GM12878 (cell line): ENCODE measurements at regions not wholly inside any gene's neighbourhood (a gene's known extent, or its start where the extent isn't known, plus 50 kb on each side); places are given as distances from the start of the nearest gene placed in this dataset.

Experiments
- ATAC-seq: fragments of 200-7000 bp; cut with Tn5 transposase; 3 replicates; pipeline ENCODE4 v1.9.1; 2020; ENCODE audit warnings: mild to moderate bottlenecking, moderate library complexity
- BruUV-seq: library from RNA; stranded (reverse); fragments of 400-500 nt; replicated peaks from 2 replicates; lab custom pipeline; 2021; lab: Mats Ljungman, UMichigan
- CTCF ChIA-PET: fragments of 300-600 bp; sonication (Branson Sonifier 250); formaldehyde crosslinking; extraction: SDS; loops from one replicate; lab custom pipeline; 2021; ENCODE audit warnings: inconsistent platforms; lab: Yijun Ruan, JAX
- POLR2A ChIA-PET: fragments of 350-600 bp; formaldehyde crosslinking; extraction: SDS; loops from one replicate; lab custom pipeline; 2021; ENCODE audit warnings: inconsistent platforms; lab: Charles Lee
- RAD21 ChIA-PET: fragments of 300-600 bp; sonication (Branson Sonifier 250); formaldehyde crosslinking; loops from one replicate; lab custom pipeline; 2023; ENCODE audit warnings: antibody characterized with exemption; ENCODE audit not compliant: unreplicated experiment; lab: Charles Lee
- SMC1A ChIA-PET: fragments of 300-600 bp; sonication (Branson Sonifier 250); formaldehyde crosslinking; loops from one replicate; lab custom pipeline; 2023; ENCODE audit not compliant: unreplicated experiment, uncharacterized antibody; lab: Charles Lee
- DNase-seq: peaks from one replicate; pipeline ENCODE4 v3.0.0-alpha.2; 2011; ENCODE audit warnings: low read depth, low spot score
- FAIRE-seq: peaks from 3 replicates; lab custom pipeline; 2011; peaks lifted over from hg19 to GRCh38; lab: Jason Lieb, UNC
- H2AFZ ChIP-seq: 2 replicates; pipeline ENCODE4 v1.6.0; 2011; ENCODE audit warnings: low read depth, low read length, control low read depth; ENCODE audit not compliant: control insufficient read depth
- H3K27ac ChIP-seq: 2 replicates; pipeline ENCODE4 v1.5.1; 2011; ENCODE audit warnings: control low read depth; ENCODE audit not compliant: control insufficient read depth, insufficient read depth
- H3K27me3 ChIP-seq, 2 experiments: replicated peaks in 1 of 2; 2 replicates each; pipeline versions ENCODE4 v1.6.0 to v1.6.1; 2011; ENCODE audit warnings: low read length in 1 of 2; ENCODE audit not compliant: control insufficient read depth in 2 of 2, insufficient read depth in 2 of 2
- H3K36me3 ChIP-seq, 2 experiments: 2 replicates each; pipeline ENCODE4 v1.5.1; 2011; ENCODE audit warnings: low read length in 1 of 2; ENCODE audit not compliant: control insufficient read depth in 2 of 2, insufficient read depth in 2 of 2
- H3K4me1 ChIP-seq: 2 replicates; pipeline ENCODE4 v1.6.1; 2011; ENCODE audit warnings: mild to moderate bottlenecking, low read length, moderate library complexity, mixed read lengths; ENCODE audit not compliant: control insufficient read depth, insufficient read depth
- H3K4me2 ChIP-seq: 2 replicates; pipeline ENCODE4 v1.6.0; 2011; ENCODE audit warnings: control low read depth; ENCODE audit not compliant: control insufficient read depth, insufficient read depth
- H3K4me3 ChIP-seq: fragments of 200-600 bp; sonication (generic); 2 replicates; pipeline ENCODE4 v1.5.1; 2016
- H3K79me2 ChIP-seq: 2 replicates; pipeline ENCODE4 v1.6.0; 2011; ENCODE audit warnings: low read length; ENCODE audit not compliant: control insufficient read depth, insufficient read depth
- H3K9ac ChIP-seq: 2 replicates; pipeline ENCODE4 v1.8.0; 2011; ENCODE audit warnings: low read length, control low read depth, mixed read lengths; ENCODE audit not compliant: control insufficient read depth, insufficient read depth
- H3K9me3 ChIP-seq: replicated peaks from 3 replicates; pipeline ENCODE4 v1.5.1; 2011; ENCODE audit warnings: mild to moderate bottlenecking, low read length; ENCODE audit not compliant: control insufficient read depth, insufficient read depth
- H4K20me1 ChIP-seq: 2 replicates; pipeline ENCODE4 v1.6.0; 2011; ENCODE audit not compliant: control insufficient read depth, insufficient read depth
- SMC3 ChIP-seq: IDR thresholded peaks from 2 replicates; pipeline ENCODE4 v1.6.1; 2011; ENCODE audit warnings: low read length, improper control_type of control experiment, borderline replicate concordance
- WGBS: methylation state at CpG from one replicate; pipeline ENCODE4 v1.1.6; 2016; ENCODE audit warnings: low lambda C conversion rate; ENCODE audit not compliant: insufficient replicate concordance, insufficient coverage; ENCODE audit errors: missing lambda C conversion rate; 5-methylcytosine and 5-hydroxymethylcytosine counted together
- in situ Hi-C: fragments of 300-500 bp; cut with MboI; formaldehyde crosslinking; loops from 9 replicates; pipeline ENCODE4 v1.14.3; 2018; ENCODE audit warnings: mixed read lengths
- intact Hi-C: fragments of 100-400 bp; cut with micrococcal nuclease; formaldehyde crosslinking; loops from one replicate; pipeline ENCODE4 v1.14.2; 2022; ENCODE audit not compliant: unreplicated experiment
- TF ChIP-seq, protein P1 (sequence below): fragments of 450-650 bp; IDR thresholded peaks from 2 replicates; pipeline ENCODE4 v1.6.1; 2017; ENCODE audit warnings: mild to moderate bottlenecking, moderate library complexity

DNA sequence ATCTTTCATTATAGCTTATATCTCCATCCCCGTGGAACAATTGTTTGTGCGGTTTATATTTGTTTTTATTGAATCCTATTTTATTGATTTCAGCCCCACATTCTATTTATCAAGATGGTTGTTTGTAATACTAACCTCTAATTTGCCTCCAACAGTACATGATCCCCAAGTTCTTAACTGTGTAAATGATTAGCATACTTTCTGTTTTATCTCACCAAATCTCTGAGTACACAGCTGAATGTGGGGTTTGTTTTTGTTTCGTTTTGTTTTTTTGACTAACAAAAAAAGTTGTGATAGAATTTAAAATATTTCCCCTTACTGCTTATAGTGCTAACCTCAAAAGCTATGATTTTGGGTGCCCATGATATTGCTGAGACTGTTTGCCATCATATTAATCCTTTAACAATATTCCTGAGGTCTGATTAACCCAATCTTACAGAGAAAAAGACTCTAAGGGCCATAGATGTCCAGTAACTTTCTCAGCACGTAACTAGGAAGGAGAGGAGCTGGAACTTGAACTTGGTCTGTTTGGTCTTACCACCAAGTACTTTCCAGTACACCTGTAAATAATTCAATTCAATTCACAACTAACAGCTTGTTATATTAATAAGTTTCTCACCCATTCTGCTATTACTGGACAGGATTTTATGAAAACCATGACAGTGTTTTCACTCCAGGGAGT, 789.8 kb downstream of the TUSC7 start:
- intact Hi-C loops, result no loop called here
- H3K9ac ChIP-seq, result no peak overlapping the region
- H3K4me3 ChIP-seq, result no peak overlapping the region
- SMC1A ChIA-PET, result interaction anchor here (0.7 to 9.1 kb wide), 15 partner anchors 8 to 87 kb away, joined by 3 to 89 read pairs (median 6); no protein-coding TSS in a partner anchor
- no peaks in the 10 kb centered on the region for H3K27me3 ChIP-seq
- peak overlapping the region; percentile 10 for H2AFZ ChIP-seq
- BruUV-seq, result no TSS peak
- CTCF ChIA-PET, result interaction anchor here (0.8 to 4.8 kb wide), 9 partner anchors 10 to 481 kb away, joined by 3 to 28 read pairs (median 4); no protein-coding TSS in a partner anchor
- H3K4me2 ChIP-seq, result no peak overlapping the region; the same call in 1 of the 2 replicates
- peak; percentile 62 for FAIRE-seq
- RAD21 ChIA-PET, result interaction anchor here (0.8 to 3.3 kb wide), 7 partner anchors 9 to 913 kb away, joined by 3 to 19 read pairs (median 4); no protein-coding TSS in a partner anchor
- POLR2A ChIA-PET, result interaction anchor here (1.8 to 3.4 kb wide), 2 partner anchors 10 to 13 kb away, joined by 12 to 20 read pairs; no protein-coding TSS in a partner anchor
- DNase-seq, result no peak
- H3K79me2 ChIP-seq, result no peaks in the 10 kb centered on the region
- H3K4me1 ChIP-seq, result no peaks in the 10 kb centered on the region
- TF ChIP-seq, protein P1, sequence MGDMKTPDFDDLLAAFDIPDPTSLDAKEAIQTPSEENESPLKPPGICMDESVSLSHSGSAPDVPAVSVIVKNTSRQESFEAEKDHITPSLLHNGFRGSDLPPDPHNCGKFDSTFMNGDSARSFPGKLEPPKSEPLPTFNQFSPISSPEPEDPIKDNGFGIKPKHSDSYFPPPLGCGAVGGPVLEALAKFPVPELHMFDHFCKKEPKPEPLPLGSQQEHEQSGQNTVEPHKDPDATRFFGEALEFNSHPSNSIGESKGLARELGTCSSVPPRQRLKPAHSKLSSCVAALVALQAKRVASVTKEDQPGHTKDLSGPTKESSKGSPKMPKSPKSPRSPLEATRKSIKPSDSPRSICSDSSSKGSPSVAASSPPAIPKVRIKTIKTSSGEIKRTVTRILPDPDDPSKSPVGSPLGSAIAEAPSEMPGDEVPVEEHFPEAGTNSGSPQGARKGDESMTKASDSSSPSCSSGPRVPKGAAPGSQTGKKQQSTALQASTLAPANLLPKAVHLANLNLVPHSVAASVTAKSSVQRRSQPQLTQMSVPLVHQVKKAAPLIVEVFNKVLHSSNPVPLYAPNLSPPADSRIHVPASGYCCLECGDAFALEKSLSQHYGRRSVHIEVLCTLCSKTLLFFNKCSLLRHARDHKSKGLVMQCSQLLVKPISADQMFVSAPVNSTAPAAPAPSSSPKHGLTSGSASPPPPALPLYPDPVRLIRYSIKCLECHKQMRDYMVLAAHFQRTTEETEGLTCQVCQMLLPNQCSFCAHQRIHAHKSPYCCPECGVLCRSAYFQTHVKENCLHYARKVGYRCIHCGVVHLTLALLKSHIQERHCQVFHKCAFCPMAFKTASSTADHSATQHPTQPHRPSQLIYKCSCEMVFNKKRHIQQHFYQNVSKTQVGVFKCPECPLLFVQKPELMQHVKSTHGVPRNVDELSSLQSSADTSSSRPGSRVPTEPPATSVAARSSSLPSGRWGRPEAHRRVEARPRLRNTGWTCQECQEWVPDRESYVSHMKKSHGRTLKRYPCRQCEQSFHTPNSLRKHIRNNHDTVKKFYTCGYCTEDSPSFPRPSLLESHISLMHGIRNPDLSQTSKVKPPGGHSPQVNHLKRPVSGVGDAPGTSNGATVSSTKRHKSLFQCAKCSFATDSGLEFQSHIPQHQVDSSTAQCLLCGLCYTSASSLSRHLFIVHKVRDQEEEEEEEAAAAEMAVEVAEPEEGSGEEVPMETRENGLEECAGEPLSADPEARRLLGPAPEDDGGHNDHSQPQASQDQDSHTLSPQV, result peak; percentile 5; the same call in 1 of the 2 replicates
- no peak for TF ChIP-seq SMC3
- TF ChIP-seq, all 136 proteins: peak for 1
- H3K36me3 ChIP-seq, result no peaks in the 10 kb centered on the region
- H3K9me3 ChIP-seq, result no peaks in the 10 kb centered on the region
- H4K20me1 ChIP-seq, result no peaks in the 10 kb centered on the region
- no peak overlapping the region for H3K27ac ChIP-seq
- ATAC-seq, result peak; percentile 76
- WGBS, result 34% methylated on average over 4 of the region's 4 CpGs
- in situ Hi-C loops, result no loop called here
